HG02798 (cell line): ENCODE measurements at regions not wholly inside any gene's neighbourhood (a gene's known extent, or its start where the extent isn't known, plus 50 kb on each side); places are given as distances from the start of the nearest gene placed in this dataset.
"Not testable (repeated sequence)": the region's sequence is repeated elsewhere in the genome, so short reads cannot be mapped to it uniquely, and the experiment has no call there.

Experiments used
- ATAC-seq: cut with Tn5 transposase; IDR thresholded peaks from one replicate; pipeline ENCODE4 v1.9.1; 2021; ENCODE audit warnings: mild to moderate bottlenecking; ENCODE audit not compliant: unreplicated experiment, poor library complexity

DNA sequence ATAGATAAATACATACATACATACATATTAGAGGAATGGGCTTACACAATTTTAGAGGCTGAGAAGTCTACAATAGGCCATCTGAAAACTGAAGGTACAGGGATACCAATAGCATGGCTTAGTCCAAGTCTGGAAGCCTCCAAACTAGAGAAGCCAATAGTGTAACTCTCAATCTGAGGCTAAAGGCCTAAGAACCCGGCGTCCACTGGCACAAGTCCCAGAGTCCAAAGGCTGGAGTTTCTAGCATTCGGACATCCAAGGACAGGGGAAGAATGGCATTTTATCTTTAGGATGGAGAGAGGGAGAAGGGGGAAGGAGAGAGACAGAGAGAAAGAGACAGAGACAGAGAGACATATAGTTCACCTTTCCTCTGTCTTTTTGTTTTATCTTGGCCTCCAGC is 63.7 kb upstream of the SYT4 start:
- no peak for ATAC-seq

DNA sequence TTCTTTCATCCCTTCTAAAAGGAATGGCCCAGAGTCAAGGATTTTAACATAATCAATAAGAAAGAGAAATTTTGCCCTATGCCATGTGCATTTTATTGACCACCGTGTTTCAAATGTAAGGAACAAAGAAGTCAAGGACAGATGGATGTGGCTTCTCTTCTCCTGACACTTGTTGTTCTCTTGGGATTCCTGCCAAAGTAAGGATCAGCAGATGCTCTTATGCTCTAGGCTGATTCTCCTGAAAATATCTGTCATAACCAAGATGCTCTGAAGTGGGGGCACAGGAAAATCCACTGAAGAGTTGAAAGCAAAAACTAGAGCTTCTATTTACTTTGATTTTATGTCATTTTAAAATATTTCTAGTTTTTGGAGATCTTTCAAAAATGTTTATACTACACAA is 72.9 kb upstream of the SYT4 start:
- no peak for ATAC-seq

DNA sequence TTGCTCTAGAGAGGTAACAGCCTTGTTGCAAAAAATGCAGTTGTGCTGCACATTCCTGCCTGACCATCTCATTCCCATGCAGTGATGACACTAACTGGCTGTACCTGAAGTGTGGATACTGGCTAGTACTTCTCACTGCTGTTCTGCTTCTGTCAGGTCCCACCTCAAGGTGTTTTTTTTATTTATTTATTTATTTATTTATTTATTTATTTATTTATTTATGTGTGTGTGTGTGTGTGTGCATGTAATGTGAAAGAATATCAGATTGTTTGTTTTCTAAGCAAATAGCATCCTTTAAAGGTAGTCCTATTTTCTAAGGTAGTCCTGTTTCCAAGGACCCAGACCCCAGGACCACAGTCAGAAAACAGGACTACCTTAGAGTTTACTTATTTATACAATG is 87.2 kb upstream of the SYT4 start:
- ATAC-seq, result no peak

DNA sequence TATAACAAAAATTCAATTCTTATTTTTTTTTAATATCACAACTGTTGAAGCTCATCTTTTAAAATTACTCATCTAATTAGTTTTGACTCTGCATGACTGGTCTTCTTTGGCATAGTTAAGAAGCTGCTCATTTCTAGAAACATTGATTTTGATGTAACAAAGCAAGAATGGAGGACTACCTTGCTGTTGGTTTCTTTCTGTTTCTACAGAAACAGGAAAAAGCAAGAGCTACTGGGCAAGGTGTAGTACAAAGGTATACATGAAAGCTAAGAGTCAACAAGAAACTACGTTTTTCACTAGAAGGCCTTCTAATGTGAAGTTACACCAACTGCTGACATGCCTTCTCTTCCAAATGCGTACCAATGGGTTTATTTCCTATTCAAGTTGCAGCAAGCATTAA is 90.6 kb upstream of the SYT4 start:
- no peak for ATAC-seq

DNA sequence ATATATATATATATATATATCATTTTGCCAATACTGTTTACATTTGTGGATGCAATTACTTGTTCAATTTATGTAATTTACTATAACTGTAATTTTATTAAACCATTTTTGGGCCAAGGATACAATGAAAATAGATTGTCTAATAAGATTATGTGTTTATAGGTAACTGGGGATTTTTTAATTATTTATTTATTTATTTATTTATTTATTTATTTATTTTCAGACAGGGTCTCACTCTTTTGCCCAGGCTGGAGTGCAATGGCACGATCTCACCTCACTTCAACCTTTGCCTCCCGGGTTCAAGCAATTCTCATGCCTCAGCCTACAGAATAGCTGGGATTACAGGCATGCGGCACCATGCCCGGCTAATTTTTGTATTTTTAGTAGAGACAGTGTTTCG is 92.0 kb upstream of the SYT4 start:
- not testable (repeated sequence) for ATAC-seq

DNA sequence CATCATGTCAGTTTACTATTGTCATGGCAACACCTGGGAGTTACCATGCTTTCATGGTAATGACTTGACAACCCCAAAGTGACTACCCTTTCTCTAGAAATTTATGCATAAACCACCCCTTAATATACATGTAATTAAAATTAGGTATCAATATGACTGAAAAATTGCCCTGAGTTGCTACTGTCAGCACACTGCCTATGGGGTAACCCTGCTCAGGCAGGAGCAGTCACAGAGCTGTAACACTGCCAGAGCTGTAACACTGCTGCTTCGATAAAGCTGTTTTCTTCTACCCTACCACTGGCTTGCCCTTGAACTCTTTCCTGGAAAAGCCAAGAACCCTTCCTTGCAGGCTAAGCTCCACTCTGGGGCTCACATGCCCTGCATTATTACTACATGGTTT is 95.5 kb upstream of the SYT4 start:
- no peak for ATAC-seq

DNA sequence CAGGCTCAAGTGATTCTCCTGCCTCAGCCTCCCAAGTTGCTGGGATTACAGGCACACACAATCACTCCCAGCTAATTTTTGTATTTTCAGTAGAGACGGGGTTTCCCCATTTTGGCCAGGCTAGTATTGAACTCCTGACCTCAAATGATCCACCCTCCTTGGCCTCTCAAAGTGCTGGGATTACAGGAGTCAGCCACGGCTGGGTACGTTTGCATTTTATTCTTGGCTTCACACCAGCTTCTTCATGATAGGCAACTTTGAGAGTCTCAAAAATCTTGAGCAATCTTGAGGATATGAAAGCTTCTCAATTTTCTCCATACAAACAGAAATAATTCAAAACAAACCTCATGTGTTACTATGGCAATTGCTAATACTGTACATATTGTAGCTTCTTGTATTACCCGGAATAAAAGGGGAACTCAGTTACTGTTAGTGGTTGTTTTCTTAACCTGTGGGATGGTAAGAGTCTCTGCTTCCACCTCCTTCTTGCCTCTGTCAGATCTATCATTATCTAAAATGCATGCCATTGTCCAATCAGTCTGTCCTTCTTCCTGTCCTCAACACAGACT is 102.9 kb upstream of the SYT4 start:
- ATAC-seq, result no peak

DNA sequence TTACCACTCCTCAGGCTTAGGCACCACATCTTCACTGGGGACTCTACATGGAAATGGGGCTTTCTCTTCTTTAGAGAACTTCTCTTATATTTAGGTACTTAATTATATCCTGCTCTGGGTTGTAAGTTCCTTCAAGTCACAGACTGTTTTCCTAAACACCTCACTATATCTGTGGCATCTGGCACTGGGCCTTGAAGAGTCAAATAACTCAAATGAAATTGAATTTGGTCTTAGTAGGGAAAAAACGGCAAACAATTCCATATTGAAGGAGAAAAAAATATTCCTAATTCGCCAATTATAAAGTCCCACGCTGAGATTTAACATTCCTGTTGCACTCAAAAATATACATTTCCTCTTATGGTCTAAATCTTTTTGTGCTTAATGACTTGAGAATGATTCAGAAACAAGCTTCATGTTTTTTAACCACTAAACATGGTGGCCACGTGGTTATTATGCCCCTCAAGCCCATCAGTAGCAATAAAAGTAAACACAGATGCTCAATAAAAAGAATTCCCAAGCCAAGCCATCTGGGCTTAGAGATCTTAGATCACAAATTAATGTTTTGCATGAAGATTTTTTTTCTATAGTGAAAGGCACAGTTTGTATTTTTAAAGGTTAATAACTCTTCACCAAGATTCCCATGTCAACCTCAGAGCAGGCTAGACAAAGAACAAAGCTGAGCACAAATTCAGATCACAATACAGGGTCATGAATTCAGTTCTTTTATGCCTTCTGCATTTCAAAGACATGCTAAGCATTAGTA is 105.5 kb upstream of the SYT4 start:
- no peak for ATAC-seq

DNA sequence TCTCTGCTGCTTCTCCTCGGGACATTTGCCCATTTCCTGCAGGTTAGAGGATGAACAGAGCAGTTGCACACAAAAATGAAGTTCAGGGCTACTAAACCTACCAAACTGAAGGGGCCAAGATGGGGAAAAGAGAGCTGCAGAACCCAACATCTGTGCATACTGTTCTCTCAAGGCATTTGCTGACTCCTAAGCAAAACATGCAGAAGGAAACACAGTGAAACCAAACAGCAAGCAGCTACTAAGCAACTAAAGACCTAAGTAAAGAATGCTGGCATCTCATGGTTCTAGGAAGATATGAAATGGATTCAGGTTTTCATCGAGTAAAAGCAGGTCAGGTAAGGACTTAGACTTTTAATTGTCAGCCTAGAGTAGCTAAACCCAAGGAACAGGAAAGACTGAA is 111.9 kb upstream of the SYT4 start:
- ATAC-seq, result no peak

DNA sequence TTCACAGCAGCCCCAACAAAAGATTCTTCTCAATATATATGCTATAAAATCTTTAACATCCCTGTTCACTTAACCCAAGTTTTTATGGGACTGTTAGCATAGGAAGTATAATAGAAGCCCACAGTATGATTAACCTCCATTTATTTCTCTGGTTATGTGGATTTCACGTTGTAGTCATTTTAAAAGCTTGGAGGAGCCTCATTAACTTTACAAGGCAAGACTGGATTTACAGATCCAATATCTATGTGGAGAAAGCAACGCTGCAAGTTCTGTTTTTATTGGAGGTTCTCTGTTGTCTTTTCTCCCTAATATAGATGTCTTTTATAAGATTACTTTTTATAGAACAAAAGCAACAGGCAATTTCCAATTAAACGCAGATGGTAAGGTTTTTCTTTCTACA is 114.9 kb upstream of the SYT4 start:
- no peak for ATAC-seq

DNA sequence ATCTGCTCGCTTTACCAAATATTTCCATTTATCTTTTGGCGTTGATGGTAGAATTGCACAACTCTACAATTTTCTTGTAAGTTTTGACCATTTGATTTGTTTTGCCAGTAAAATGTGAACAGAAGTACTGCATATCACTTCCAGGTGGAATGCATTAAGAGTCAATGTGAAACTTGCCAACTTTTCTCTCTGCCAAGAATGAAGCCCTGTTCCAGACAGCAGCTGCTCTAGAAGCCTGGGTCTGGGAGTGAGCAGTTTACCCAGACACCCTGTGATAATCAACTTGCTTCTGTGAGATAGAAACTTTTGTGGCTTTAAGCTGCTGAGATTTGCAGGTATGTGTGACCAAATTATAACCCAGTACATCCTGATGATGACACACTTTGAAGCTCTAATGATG is 115.9 kb upstream of the SYT4 start:
- no peak for ATAC-seq

DNA sequence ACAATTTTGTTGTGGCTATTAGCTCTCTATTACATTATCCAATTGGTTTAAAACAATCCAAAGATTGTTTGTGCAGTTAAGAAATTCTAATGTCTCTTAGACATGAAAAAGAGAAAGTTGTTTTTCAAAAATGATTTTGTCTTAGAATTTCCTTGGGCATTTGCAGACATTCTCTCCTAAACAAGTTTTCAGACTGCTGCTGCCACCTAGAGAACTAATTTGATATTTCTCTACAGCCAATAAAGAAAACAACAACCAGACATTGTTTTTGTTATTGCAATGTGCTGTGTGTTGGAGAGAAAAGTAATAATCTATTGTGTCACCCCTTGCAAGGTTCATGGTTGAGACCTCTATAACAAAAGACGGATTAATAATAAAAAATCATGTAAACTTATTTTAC is 119.0 kb upstream of the SYT4 start:
- ATAC-seq, result no peak

DNA sequence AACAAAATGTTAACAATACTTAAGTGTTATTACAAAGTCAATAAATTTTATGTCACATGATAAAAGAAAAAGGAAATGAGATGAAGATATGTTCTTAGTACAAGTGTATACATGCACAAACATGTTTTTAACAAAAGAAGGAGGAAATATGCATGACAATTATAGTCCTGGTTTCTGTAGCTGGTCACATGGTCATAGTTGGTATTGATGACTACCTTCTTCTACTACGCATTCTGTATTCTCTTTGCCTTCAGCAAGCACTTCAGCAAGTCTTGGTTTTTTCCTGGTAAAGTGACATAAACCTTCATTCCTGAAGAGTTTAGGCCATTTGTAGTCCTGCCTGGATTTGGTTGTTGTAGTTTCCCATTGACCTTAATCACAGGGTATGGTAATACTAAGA is 121.3 kb upstream of the SYT4 start:
- no peak for ATAC-seq

DNA sequence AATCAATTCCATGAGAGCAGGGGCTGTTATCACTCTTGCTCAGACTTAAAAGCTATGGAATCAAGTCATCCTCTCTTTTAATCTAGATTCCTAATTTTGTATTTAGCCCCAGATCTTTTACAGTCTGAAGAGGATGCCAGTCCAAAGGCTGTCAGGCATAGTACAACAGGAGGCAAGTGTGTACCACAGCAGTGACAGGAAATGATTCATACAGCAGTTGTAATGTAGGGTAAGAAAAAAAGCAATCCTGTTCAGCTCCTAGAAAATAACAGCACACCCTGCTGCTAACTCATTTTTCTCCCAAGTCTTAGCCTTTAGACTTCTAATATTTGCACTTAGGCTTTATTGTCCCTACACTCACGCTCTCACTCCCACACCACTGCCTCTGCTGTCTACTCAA is 127.8 kb upstream of the SYT4 start:
- no peak for ATAC-seq

DNA sequence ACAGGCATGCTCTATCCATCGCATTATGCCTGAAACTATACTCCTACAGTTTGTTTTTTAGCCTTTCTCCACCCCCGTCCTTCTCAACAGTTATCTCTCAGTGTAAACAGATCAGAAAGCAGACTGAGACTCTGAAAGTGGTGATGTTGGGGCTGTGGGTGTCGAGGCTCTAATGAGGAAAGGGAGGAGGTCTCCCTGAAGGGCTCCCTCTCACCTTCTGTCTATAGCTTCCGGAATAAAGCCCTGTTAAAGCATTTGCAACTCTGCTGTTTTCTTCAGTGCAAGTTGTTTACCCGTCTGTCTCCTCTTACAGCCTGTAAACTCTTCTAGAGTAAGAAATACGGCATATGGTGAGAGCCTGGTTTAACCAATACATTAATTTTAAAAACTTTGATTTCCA is 136.7 kb upstream of the SYT4 start:
- ATAC-seq, result no peak

DNA sequence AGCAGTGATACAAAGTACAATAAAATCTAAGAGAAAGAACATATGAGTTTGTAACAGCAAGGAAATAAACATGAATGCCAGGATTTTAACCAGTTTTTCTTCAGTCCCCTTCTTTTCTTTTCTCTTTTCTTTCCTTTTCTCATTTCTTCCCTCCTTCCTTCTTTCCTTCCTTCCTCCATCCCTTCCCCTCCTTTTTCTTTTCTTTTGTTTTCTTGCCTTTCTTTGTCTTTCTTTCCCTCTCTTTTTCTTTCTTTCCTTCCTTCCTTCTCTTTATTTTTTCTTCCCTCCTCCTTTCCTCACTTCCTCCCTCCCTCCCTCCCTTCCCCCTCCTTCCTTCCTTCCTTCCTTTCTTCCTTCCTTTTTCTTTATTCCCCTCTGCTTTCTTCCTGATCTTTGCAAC is 142.8 kb upstream of the SYT4 start:
- no peak for ATAC-seq

DNA sequence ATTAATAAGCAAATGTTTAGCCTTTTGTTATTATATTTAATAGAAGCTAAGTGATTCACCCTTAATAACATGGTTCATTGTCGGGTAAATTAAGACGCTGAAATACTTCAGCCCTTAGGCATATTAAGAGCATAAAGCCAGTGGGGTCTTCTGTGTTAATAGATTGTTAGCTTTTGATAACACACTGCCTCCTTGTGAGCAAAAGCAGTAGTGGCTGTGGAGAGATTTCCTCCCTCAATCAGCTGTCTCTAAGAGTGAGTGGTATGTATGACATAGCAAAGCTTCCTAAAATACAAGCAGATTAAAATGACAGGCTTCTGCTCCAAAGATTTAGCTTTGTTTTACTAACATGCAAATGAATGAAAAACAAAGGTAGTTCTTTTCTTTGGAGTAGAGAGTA is 143.7 kb upstream of the SYT4 start:
- no peak for ATAC-seq

DNA sequence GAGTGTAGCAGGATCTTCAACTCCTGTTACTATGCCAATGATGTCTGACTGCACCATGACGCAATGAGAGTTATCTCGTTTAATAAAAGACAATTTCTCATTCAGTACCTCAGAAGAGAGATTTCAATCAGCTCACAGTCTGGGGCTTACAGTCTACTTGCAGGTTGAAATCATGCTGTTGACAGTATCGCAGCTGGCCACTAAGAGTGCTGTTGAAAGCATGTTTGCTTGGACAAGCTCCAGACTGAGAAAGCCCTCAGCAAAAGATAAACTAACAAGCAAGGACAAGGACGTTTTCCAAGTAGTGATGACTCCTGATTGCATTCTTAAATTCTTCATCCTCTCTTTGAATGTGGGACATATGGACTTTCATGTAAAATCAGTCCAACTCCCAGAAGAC is 145.2 kb upstream of the SYT4 start:
- ATAC-seq, result no peak

DNA sequence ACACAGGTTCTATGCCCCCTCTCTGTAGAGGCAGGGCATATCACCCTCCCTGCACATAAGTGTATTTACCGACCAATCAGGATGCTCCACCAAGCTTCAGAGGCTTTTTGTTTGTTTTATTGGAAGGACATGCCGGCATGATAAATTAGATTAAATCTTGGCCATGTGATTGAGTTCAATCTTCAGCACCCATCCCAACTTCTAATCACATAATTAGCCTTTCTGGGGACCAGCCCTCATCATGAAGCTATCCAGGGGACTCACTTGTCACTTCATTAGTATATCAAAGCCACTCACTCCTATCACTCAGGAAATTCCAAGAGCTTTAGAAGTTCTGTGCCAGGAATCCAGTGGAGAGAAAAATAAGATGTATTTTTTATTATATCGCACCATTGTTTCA is 158.6 kb upstream of the SYT4 start:
- no peak for ATAC-seq

DNA sequence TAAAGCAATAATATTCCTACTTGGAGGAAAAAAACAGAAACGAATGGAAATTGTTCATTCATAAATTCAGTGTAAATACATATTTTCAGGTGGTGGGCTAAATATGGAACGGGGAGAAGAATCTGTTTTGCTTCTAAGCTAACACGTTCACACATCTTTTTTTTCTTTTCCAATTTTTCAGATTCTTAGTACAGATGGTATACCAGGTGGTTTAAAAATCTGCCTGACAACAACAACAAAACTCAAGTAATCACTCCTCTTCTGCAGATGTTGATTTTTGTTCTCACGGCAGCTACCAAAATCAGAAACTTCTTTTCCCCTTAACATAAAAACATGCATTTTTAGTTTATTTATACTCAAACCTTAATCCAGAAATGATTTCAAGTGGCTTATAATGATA is 164.8 kb upstream of the SYT4 start:
- no peak for ATAC-seq

DNA sequence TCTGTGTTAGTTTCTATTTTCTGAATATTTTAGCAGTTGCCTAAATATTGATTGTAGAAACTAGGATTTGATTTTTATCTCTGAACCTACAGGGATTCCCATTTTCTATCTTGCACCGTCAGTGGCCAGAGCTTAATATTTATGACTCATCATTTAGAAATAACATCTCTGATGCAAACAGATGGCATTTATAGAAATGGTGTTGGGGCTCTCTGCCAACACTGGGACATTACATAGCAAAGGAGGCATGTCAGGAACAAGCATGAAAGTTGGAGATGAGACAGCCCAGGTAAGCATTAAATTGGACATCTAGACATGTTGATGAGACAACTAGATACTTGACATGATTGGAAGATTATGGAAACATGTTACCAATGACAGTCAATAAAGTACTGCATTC is 165.3 kb upstream of the SYT4 start:
- ATAC-seq, result no peak

DNA sequence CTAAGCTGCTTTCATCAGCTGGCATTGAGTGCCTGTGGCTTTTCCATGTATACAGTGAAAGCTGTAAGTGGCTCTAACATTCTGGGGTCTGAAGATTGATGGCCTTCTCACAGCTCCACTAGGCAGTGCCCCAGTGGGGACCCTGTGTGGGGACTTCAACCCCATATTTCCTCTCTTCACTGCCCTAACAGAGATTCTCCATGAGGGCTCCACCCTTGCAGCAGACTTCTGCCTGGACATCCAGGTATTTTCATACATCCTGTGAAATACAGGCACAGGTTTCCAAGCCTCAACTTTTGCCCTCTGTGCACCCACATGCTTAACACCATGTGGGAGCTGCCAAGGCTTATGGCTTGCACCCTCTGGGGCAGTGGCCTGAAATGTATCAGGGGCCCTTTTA is 188.2 kb upstream of the SYT4 start:
- ATAC-seq, result no peak

DNA sequence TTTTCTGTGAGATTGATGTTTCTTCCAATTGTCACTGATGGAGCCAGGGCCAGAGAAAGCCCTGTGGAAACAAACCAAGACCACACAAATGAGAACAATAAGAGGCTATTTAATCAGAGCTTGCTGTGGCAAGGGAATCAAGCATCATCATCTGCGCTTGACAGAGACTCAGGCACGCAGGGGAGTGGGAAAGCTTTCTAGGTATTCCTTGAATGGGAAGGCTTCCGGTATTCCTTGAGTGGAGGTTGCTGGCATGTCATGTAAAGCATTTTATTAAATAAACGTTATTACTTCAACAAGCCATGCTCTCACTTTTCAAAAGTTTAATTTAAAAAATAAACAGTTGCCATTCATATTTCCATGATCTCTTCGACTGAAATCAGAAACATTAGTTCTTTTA is 194.6 kb upstream of the SYT4 start:
- no peak for ATAC-seq
